Heart left ventricle (tissue), 13 donors: ENCODE measurements at regions not wholly inside any gene's neighbourhood (a gene's known extent, or its start where the extent isn't known, plus 50 kb on each side); places are given as distances from the start of the nearest gene placed in this dataset.

Source experiments
- POLR2A ChIP-seq, 2 donors: fragments of 450-650 bp; IDR thresholded peaks; one replicate each; pipeline ENCODE4 v1.6.1; 2017; ENCODE audit warnings: antibody characterized with exemption in 2 of 2, mild to moderate bottlenecking in 2 of 2, moderate library complexity in 2 of 2
- TF ChIP-seq, protein P1 (sequence below), 12 donors: fragments of 200-600 bp; sonication (generic) in 4 of 12; IDR thresholded peaks; one replicate each; pipeline versions ENCODE4 v1.5.0 to v1.8.0; 2018 to 2022; ENCODE audit warnings: antibody characterized with exemption in 12 of 12, mild to moderate bottlenecking in 5 of 12
- donor health status: ischemic (EF 13 %, LVEDD 7.1; RV severe dilation, severe dysfunction).
- donor health status: DM: no; HTN: yes; CAD: no.
- donor health status: DM: no; HTN: no; CAD: no.
- donor health status: ischemic (EF 25% LVEDD 6.9; RV normal size, moderate dysfunction).
- donor health status: ischemic (EF 25% LVEDD 5.7; RV mildly dilated, moderate dysfunction).
- donor health status: ischemic (EF 35%, LVEDD 5.7; RV mildly dilated, moderate dysfunction).
- donor health status: nonischemic (EF 11% LVEDD 7.7; RV severe dilation, severe dysfunction).
- donor health status: DM: yes; HTN: yes; CAD: no.
- donor health status: PGD.
- donor health status: ischemic (EF 29% LVEDD 5.4; RV normal size, mild dysfunction).
- donor health status: nonischemic (EF 23%, LVEDD 6.1; RV moderate dilation, normal function).

DNA sequence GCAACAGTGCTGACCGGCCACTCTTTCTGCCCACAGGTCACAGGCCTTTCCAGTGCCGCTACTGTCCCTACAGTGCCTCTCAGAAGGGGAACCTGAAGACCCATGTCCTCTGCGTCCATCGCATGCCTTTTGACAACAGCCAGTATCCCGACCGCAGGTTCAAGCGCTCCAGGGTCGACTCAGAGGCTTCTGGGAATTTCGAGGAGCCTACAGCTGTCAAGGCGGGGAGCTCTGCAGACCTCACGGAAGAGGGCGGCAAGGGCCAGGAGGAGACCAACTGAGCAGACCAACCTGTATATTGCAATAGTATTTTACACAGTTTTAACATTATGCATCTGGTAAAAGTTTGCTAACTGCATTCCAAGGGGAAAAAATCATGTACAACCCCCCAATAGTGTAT lies 338.5 kb downstream of the ZNF536 start:
- TF ChIP-seq, protein P1, sequence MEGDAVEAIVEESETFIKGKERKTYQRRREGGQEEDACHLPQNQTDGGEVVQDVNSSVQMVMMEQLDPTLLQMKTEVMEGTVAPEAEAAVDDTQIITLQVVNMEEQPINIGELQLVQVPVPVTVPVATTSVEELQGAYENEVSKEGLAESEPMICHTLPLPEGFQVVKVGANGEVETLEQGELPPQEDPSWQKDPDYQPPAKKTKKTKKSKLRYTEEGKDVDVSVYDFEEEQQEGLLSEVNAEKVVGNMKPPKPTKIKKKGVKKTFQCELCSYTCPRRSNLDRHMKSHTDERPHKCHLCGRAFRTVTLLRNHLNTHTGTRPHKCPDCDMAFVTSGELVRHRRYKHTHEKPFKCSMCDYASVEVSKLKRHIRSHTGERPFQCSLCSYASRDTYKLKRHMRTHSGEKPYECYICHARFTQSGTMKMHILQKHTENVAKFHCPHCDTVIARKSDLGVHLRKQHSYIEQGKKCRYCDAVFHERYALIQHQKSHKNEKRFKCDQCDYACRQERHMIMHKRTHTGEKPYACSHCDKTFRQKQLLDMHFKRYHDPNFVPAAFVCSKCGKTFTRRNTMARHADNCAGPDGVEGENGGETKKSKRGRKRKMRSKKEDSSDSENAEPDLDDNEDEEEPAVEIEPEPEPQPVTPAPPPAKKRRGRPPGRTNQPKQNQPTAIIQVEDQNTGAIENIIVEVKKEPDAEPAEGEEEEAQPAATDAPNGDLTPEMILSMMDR (IDR thresholded peaks at IDR 0.05): no peak
- TF ChIP-seq POLR2A (IDR thresholded peaks at IDR 0.05): no peak
